ENCODE measurements at regions not wholly inside any gene's neighbourhood (a gene's known extent, or its start where the extent isn't known, plus 50 kb on each side); places are given as distances from the start of the nearest gene placed in this dataset.

GRCh38 chr2:105576440-105577241, 168.1 kb upstream of the NCK2 start:
- 68% methylated on average over 7 of the region's 12 CpGs for WGBS (ENCODE audit: insufficient coverage)
- no peaks in the 10 kb centered on the region for H3K9me3 ChIP-seq (ENCODE audit: control insufficient read depth, insufficient read depth, low read length)
- H3K4me1 ChIP-seq (ENCODE audit: control insufficient read depth, insufficient read depth, low read length): peaks cover 12% of the 10 kb centered on the region
- H3K27ac ChIP-seq (ENCODE audit: low read depth, low read length): no peak overlapping the region
- H3K36me3 ChIP-seq (ENCODE audit: control insufficient read depth, insufficient read depth, low read length): no peaks in the 10 kb centered on the region
- peak in 5 of 6 donors; percentile 17 to 84 (median 26) for DNase-seq (ENCODE audit: low read depth in 4 of 6, low spot score in 6 of 6)
- no peak overlapping the region for H3K4me3 ChIP-seq (ENCODE audit: low read depth, low read length)
- no peaks in the 10 kb centered on the region for H3K27me3 ChIP-seq (ENCODE audit: control insufficient read depth, insufficient read depth, low read length)

GRCh38 chr2:105576050-105576439, 168.7 kb upstream of the NCK2 start:
- DNase-seq (ENCODE audit: low read depth in 4 of 6, low spot score in 6 of 6): no peak
- no peaks in the 10 kb centered on the region for H3K9me3 ChIP-seq (ENCODE audit: control insufficient read depth, insufficient read depth, low read length)

GRCh38 chr2:105575499-105576025, 169.2 kb upstream of the NCK2 start:
- whole genome bisulfite sequencing (ENCODE audit: insufficient coverage): no CpG with 5 or more reads among the region's 9 CpGs

More at GRCh38 chr2:105576050-105576439, 168.7 kb upstream of the NCK2 start:
- Histone ChIP-seq H3K4me1 (ENCODE audit: control insufficient read depth, insufficient read depth, low read length) (peaks cover 12% of the 10 kb centered on the region), H3K27ac (ENCODE audit: low read depth, low read length) (no peak overlapping the region), H3K27me3 (ENCODE audit: control insufficient read depth, insufficient read depth, low read length) (no peaks in the 10 kb centered on the region), H3K4me3 (ENCODE audit: low read depth, low read length) (no peak overlapping the region), H3K36me3 (ENCODE audit: control insufficient read depth, insufficient read depth, low read length) (no peaks in the 10 kb centered on the region)
- WGBS (ENCODE audit: insufficient coverage): 70% methylated on average over 12 of the region's 13 CpGs

GRCh38 chr2:105574796-105575344, 169.8 kb upstream of the NCK2 start:
- Histone ChIP-seq H3K36me3 (ENCODE audit: control insufficient read depth, insufficient read depth, low read length) (no peaks in the 10 kb centered on the region), H3K9me3 (ENCODE audit: control insufficient read depth, insufficient read depth, low read length) (no peaks in the 10 kb centered on the region), H3K4me1 (ENCODE audit: control insufficient read depth, insufficient read depth, low read length) (peaks cover 12% of the 10 kb centered on the region), H3K27me3 (ENCODE audit: control insufficient read depth, insufficient read depth, low read length) (no peaks in the 10 kb centered on the region), H3K27ac (ENCODE audit: low read depth, low read length) (no peak overlapping the region), H3K4me3 (ENCODE audit: low read depth, low read length) (no peak overlapping the region)
- no CpG with 5 or more reads among the region's 2 CpGs for WGBS (ENCODE audit: insufficient coverage)
- DNase-seq (ENCODE audit: low read depth in 4 of 6, low spot score in 6 of 6): no peak

More at GRCh38 chr2:105575499-105576025, 169.2 kb upstream of the NCK2 start:
- Histone ChIP-seq H3K9me3 (ENCODE audit: control insufficient read depth, insufficient read depth, low read length) (no peaks in the 10 kb centered on the region), H3K36me3 (ENCODE audit: control insufficient read depth, insufficient read depth, low read length) (no peaks in the 10 kb centered on the region), H3K4me3 (ENCODE audit: low read depth, low read length) (no peak overlapping the region), H3K27me3 (ENCODE audit: control insufficient read depth, insufficient read depth, low read length) (no peaks in the 10 kb centered on the region), H3K4me1 (ENCODE audit: control insufficient read depth, insufficient read depth, low read length) (peaks cover 12% of the 10 kb centered on the region), H3K27ac (ENCODE audit: low read depth, low read length) (no peak overlapping the region)
- peak in 1 of 6 donors; percentile 78 for DNase-seq (ENCODE audit: low read depth in 4 of 6, low spot score in 6 of 6)

GRCh38 chr2:105573910-105574655, 170.6 kb upstream of the NCK2 start:
- Histone ChIP-seq H3K9me3 (ENCODE audit: control insufficient read depth, insufficient read depth, low read length) (no peaks in the 10 kb centered on the region), H3K36me3 (ENCODE audit: control insufficient read depth, insufficient read depth, low read length) (no peaks in the 10 kb centered on the region), H3K27me3 (ENCODE audit: control insufficient read depth, insufficient read depth, low read length) (no peaks in the 10 kb centered on the region), H3K4me1 (ENCODE audit: control insufficient read depth, insufficient read depth, low read length) (peaks cover 12% of the 10 kb centered on the region), H3K4me3 (ENCODE audit: low read depth, low read length) (no peak overlapping the region), H3K27ac (ENCODE audit: low read depth, low read length) (no peak overlapping the region)
- no peak for DNase-seq (ENCODE audit: low read depth in 4 of 6, low spot score in 6 of 6)
- WGBS (ENCODE audit: insufficient coverage): 96% methylated on average over 4 of the region's 8 CpGs

- no peak for DNase-seq (ENCODE audit: low read depth in 4 of 6, low spot score in 6 of 6)
- WGBS (ENCODE audit: insufficient coverage): 80% methylated on average over 1 of the region's 5 CpGs
- H3K4me3 ChIP-seq (ENCODE audit: low read depth, low read length): no peak overlapping the region
- no peak overlapping the region for H3K27ac ChIP-seq (ENCODE audit: low read depth, low read length)
- no peaks in the 10 kb centered on the region for H3K27me3 ChIP-seq (ENCODE audit: control insufficient read depth, insufficient read depth, low read length)
- H3K4me1 ChIP-seq (ENCODE audit: control insufficient read depth, insufficient read depth, low read length): peaks cover 12% of the 10 kb centered on the region
- H3K9me3 ChIP-seq (ENCODE audit: control insufficient read depth, insufficient read depth, low read length): no peaks in the 10 kb centered on the region
- no peaks in the 10 kb centered on the region for H3K36me3 ChIP-seq (ENCODE audit: control insufficient read depth, insufficient read depth, low read length)
Observed at GRCh38 chr2:105573490-105573889, 171.2 kb upstream of the NCK2 start.

GRCh38 chr2:105571445-105571987, 172.7 kb upstream of the FHL2 start:
- H3K4me3 ChIP-seq (ENCODE audit: low read depth, low read length): no peak overlapping the region
- H3K27me3 ChIP-seq (ENCODE audit: control insufficient read depth, insufficient read depth, low read length): no peaks in the 10 kb centered on the region
- no peaks in the 10 kb centered on the region for H3K36me3 ChIP-seq (ENCODE audit: control insufficient read depth, insufficient read depth, low read length)
- H3K4me1 ChIP-seq (ENCODE audit: control insufficient read depth, insufficient read depth, low read length): peaks cover 9% of the 10 kb centered on the region
- no peak overlapping the region for H3K27ac ChIP-seq (ENCODE audit: low read depth, low read length)
- H3K9me3 ChIP-seq (ENCODE audit: control insufficient read depth, insufficient read depth, low read length): no peaks in the 10 kb centered on the region
- 93% methylated on average over 4 of the region's 9 CpGs for WGBS (ENCODE audit: insufficient coverage)
- DNase-seq (ENCODE audit: low read depth in 4 of 6, low spot score in 6 of 6): no peak

- H3K36me3 ChIP-seq (ENCODE audit: control insufficient read depth, insufficient read depth, low read length): no peaks in the 10 kb centered on the region
- no peaks in the 10 kb centered on the region for H3K9me3 ChIP-seq (ENCODE audit: control insufficient read depth, insufficient read depth, low read length)
- no peak for DNase-seq (ENCODE audit: low read depth in 4 of 6, low spot score in 6 of 6)
- 86% methylated on average over 1 of the region's 4 CpGs for WGBS (ENCODE audit: insufficient coverage)
- peaks cover 5% of the 10 kb centered on the region for H3K4me1 ChIP-seq (ENCODE audit: control insufficient read depth, insufficient read depth, low read length)
- no peaks in the 10 kb centered on the region for H3K27me3 ChIP-seq (ENCODE audit: control insufficient read depth, insufficient read depth, low read length)
- H3K4me3 ChIP-seq (ENCODE audit: low read depth, low read length): no peak overlapping the region
- no peak overlapping the region for H3K27ac ChIP-seq (ENCODE audit: low read depth, low read length)
Observed at GRCh38 chr2:105570757-105571156, 171.9 kb upstream of the FHL2 start.

- Histone ChIP-seq H3K4me3 (ENCODE audit: low read depth, low read length) (no peak overlapping the region), H3K9me3 (ENCODE audit: control insufficient read depth, insufficient read depth, low read length) (no peaks in the 10 kb centered on the region), H3K4me1 (ENCODE audit: control insufficient read depth, insufficient read depth, low read length) (peaks cover 3% of the 10 kb centered on the region), H3K27ac (ENCODE audit: low read depth, low read length) (no peak overlapping the region), H3K36me3 (ENCODE audit: control insufficient read depth, insufficient read depth, low read length) (no peaks in the 10 kb centered on the region), H3K27me3 (ENCODE audit: control insufficient read depth, insufficient read depth, low read length) (no peaks in the 10 kb centered on the region)
- DNase-seq (ENCODE audit: low read depth in 4 of 6, low spot score in 6 of 6): no peak
- WGBS (ENCODE audit: insufficient coverage): 97% methylated on average over 8 of the region's 8 CpGs
Observed at GRCh38 chr2:105570326-105570725, 171.5 kb upstream of the FHL2 start.

Data from spinal cord (tissue), 9 donors.